Loucy (cell line): ENCODE measurements at regions not wholly inside any gene's neighbourhood (a gene's known extent, or its start where the extent isn't known, plus 50 kb on each side); places are given as distances from the start of the nearest gene placed in this dataset.

ENCODE experiments used
- EZH2phosphoT487 ChIP-seq: fragments of 200-600 bp; IDR thresholded peaks from 2 replicates; pipeline ENCODE4 v1.6.1; 2018; ENCODE audit warnings: antibody characterized with exemption, mild to moderate bottlenecking, moderate library complexity, borderline replicate concordance
- TF ChIP-seq, protein P1 (sequence below): fragments of 200-600 bp; sonication (generic); conservative IDR thresholded peaks from 2 replicates; pipeline ENCODE4 v1.5.1; 2014; ENCODE audit warnings: mild to moderate bottlenecking, antibody characterized with exemption, low read length

DNA sequence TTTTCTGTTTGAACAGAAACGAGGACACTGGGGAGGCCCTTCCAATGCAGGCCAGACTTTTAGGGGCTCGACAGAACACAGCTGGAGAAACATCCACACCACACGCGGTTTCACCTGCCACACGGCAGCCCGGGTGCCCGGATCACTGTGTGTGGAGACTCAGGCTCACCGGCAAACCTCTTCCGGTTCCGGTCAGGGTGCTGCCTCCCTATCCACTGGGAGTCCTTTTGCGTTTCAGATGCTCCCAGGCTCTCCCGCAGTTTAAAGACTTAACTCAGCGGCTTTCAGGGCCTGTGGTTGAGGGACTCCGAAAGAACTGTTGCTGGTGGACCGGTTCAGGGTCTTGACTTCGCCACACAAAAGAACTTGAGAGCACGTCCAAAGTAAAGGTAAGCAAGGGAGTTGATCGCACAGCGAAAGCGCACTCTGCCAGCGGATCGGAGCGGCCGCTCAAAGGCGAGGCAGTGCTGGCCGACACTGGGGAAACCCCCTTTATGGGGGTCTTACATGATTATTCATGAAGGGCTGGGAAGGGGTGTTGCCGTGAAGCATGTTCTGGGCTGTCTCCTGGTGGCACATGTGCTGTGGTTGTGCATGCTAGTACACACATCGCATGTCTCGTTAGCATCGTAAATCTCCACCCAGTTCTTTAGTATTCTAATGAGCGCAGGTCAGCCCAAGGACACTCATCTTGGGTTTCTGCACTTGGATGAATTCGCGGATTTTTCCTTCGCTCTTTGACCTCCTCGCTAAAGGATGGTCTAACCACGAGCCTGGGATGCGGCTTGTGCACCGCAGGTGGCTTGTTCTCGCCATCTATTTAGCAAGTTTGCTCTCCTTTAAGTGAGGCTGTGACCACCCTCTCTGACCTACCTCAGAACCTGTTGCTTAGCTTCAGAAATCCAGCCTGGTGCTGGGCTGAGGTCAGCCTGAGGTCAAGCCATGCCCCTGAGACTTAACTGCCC, 180.3 kb downstream of the CDH26 start:
- TF ChIP-seq, protein P1, sequence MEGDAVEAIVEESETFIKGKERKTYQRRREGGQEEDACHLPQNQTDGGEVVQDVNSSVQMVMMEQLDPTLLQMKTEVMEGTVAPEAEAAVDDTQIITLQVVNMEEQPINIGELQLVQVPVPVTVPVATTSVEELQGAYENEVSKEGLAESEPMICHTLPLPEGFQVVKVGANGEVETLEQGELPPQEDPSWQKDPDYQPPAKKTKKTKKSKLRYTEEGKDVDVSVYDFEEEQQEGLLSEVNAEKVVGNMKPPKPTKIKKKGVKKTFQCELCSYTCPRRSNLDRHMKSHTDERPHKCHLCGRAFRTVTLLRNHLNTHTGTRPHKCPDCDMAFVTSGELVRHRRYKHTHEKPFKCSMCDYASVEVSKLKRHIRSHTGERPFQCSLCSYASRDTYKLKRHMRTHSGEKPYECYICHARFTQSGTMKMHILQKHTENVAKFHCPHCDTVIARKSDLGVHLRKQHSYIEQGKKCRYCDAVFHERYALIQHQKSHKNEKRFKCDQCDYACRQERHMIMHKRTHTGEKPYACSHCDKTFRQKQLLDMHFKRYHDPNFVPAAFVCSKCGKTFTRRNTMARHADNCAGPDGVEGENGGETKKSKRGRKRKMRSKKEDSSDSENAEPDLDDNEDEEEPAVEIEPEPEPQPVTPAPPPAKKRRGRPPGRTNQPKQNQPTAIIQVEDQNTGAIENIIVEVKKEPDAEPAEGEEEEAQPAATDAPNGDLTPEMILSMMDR, result no peak
- no peak for TF ChIP-seq EZH2phosphoT487
